ENCODE measurements at regions not wholly inside any gene's neighbourhood (a gene's known extent, or its start where the extent isn't known, plus 50 kb on each side); places are given as distances from the start of the nearest gene placed in this dataset.

- TF ChIP-seq EP300 (IDR thresholded peaks at IDR 0.05; ENCODE audit: borderline replicate concordance in 1 of 2, low read depth in 2 of 2, low read length in 2 of 2): no peak
- TF ChIP-seq CTCF (IDR thresholded peaks at IDR 0.05; ENCODE audit: control extremely low read depth in 1 of 3, insufficient read depth in 1 of 3, low read depth in 1 of 3, low read length in 3 of 3): no peak
- TF ChIP-seq POLR2A (IDR thresholded peaks at IDR 0.05; ENCODE audit: control extremely low read depth in 1 of 2, low read depth in 2 of 2, low read length in 2 of 2): no peak
- no peak for TF ChIP-seq SP2 (IDR thresholded peaks at IDR 0.05; ENCODE audit: low read length)
- no peak for TF ChIP-seq SP4 (IDR thresholded peaks at IDR 0.05; ENCODE audit: low read length)
- no peak for TF ChIP-seq GABPA (IDR thresholded peaks at IDR 0.05; ENCODE audit: borderline replicate concordance, insufficient read depth, low read length)
- TF ChIP-seq NRF1 (IDR thresholded peaks at IDR 0.05; ENCODE audit: low read depth, low read length): no peak
- TF ChIP-seq RFX5 (IDR thresholded peaks at IDR 0.05; ENCODE audit: borderline replicate concordance, low read depth, low read length): no peak
- no peak for TF ChIP-seq EZH2 (IDR thresholded peaks at IDR 0.05; ENCODE audit: low read depth, low read length, severe bottlenecking)
- TF ChIP-seq TEAD4 (IDR thresholded peaks at IDR 0.05; ENCODE audit: low read depth, low read length): no peak
- no peak for TF ChIP-seq JUND (IDR thresholded peaks at IDR 0.05; ENCODE audit: low read length)
These were observed 225.6 kb upstream of the TBC1D5 start for GRCh38 chr3:17967953-17968607.

All from H1 (cell line).